GM23248 (cell line): ENCODE measurements at regions not wholly inside any gene's neighbourhood (a gene's known extent, or its start where the extent isn't known, plus 50 kb on each side); places are given as distances from the start of the nearest gene placed in this dataset.

Source experiments
- DNase-seq: peaks from one replicate; pipeline ENCODE4 v3.0.0-alpha.2; 2015
- H2AFZ ChIP-seq: fragments of 200-600 bp; sonication (generic); 2 replicates; pipeline ENCODE4 v1.6.1; 2016; ENCODE audit warnings: antibody characterized with exemption
- H3F3A ChIP-seq: fragments of 200-600 bp; sonication (generic); 2 replicates; pipeline ENCODE4 v1.6.1; 2016; ENCODE audit warnings: mild to moderate bottlenecking, antibody characterized with exemption, mixed run types; ENCODE audit not compliant: insufficient read depth
- H3K27ac ChIP-seq: fragments of 200-600 bp; sonication (generic); 2 replicates; pipeline ENCODE4 v1.5.1; 2016; ENCODE audit warnings: mild to moderate bottlenecking
- H3K27me3 ChIP-seq: fragments of 200-600 bp; sonication (generic); replicated peaks from 2 replicates; pipeline ENCODE4 v1.6.1; 2016; ENCODE audit warnings: mild to moderate bottlenecking; ENCODE audit not compliant: insufficient read depth
- H3K36me3 ChIP-seq: fragments of 200-600 bp; sonication (generic); 2 replicates; pipeline ENCODE4 v1.6.1; 2016; ENCODE audit warnings: low read depth, mild to moderate bottlenecking
- H3K4me1 ChIP-seq: fragments of 200-600 bp; sonication (generic); 2 replicates; pipeline ENCODE4 v1.6.1; 2016; ENCODE audit warnings: mild to moderate bottlenecking; ENCODE audit not compliant: insufficient read depth
- H3K4me2 ChIP-seq: fragments of 200-600 bp; sonication (generic); one replicate; pipeline ENCODE4 v1.6.1; 2016; ENCODE audit warnings: mild to moderate bottlenecking; ENCODE audit not compliant: unreplicated experiment
- H3K4me3 ChIP-seq: fragments of 200-600 bp; sonication (generic); 2 replicates; pipeline ENCODE4 v1.5.1; 2016; ENCODE audit warnings: mild to moderate bottlenecking
- H3K79me2 ChIP-seq: fragments of 200-600 bp; sonication (generic); 2 replicates; pipeline ENCODE4 v1.6.1; 2016; ENCODE audit warnings: mild to moderate bottlenecking; ENCODE audit not compliant: insufficient read depth
- H3K9ac ChIP-seq: fragments of 200-600 bp; sonication (generic); 2 replicates; pipeline ENCODE4 v1.6.1; 2016; ENCODE audit warnings: mild to moderate bottlenecking
- H3K9me2 ChIP-seq: fragments of 200-600 bp; sonication (generic); 2 replicates; pipeline ENCODE4 v1.6.1; 2016; ENCODE audit warnings: mixed run types, mild to moderate bottlenecking, moderate library complexity; ENCODE audit not compliant: insufficient read depth
- H3K9me3 ChIP-seq: fragments of 200-600 bp; sonication (generic); one replicate; pipeline ENCODE4 v1.6.1; 2017; ENCODE audit warnings: low read depth
- H4K20me1 ChIP-seq: fragments of 200-600 bp; sonication (generic); 2 replicates; pipeline ENCODE4 v1.6.0; 2016; ENCODE audit not compliant: insufficient read depth
- EZH2 ChIP-seq: fragments of 200-600 bp; sonication (generic); IDR thresholded peaks from 2 replicates; pipeline ENCODE4 v1.6.1; 2018; ENCODE audit warnings: antibody characterized with exemption, mild to moderate bottlenecking; ENCODE audit not compliant: insufficient read depth, poor library complexity, severe bottlenecking
- EZH2phosphoT487 ChIP-seq: fragments of 200-600 bp; sonication (generic); IDR thresholded peaks from 2 replicates; pipeline ENCODE4 v1.6.1; 2018; ENCODE audit warnings: antibody characterized with exemption, moderate library complexity, mild to moderate bottlenecking, low read depth; ENCODE audit not compliant: insufficient read depth
- WGBS, 2 experiments: methylation state at CpG; one replicate each; pipeline ENCODE4 v1.1.6; 2015 to 2017; ENCODE audit warnings: low lambda C conversion rate in 2 of 2, low coverage in 1 of 2; ENCODE audit errors: missing lambda C conversion rate in 2 of 2; 5-methylcytosine and 5-hydroxymethylcytosine counted together
- in situ Hi-C: fragments of 300-500 bp; cut with MboI; formaldehyde crosslinking; loops from 2 replicates; pipeline ENCODE4 v1.15.0; 2020

DNA sequence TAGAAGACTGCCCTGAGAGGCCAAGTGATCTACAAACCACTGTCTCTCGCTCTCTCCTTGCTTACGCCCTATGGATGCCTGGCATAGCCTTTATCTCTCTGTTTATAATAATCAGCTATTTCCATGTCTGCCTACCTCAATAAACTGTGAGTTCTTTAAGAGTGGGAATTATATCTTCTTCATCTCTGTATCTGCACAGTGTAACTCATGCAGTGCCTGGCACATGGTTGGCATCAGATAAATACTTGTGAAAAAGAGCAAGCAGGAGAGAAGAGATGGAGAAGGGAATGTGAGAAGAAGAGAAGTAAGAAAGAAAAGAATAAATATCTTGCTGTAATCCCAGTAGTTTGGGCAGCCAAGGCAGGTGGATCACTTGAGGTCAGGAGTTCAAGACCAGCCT is 94.6 kb upstream of the TNPO1 start:
- Histone ChIP-seq H3K9me3 (no peaks in the 10 kb centered on the region), H3K9ac (no peak overlapping the region), H3K79me2 (no peaks in the 10 kb centered on the region), H4K20me1 (no peaks in the 10 kb centered on the region), H3K27ac (no peak overlapping the region), H3F3A (no peaks in the 10 kb centered on the region), H3K4me3 (no peak overlapping the region), H3K4me2 (no peak overlapping the region), H2AFZ (no peak overlapping the region), H3K36me3 (no peaks in the 10 kb centered on the region), H3K9me2 (no peaks in the 10 kb centered on the region), H3K27me3 (peaks cover 6% of the 10 kb centered on the region), H3K4me1 (no peaks in the 10 kb centered on the region)
- DNase-seq: no peak
- in situ Hi-C loops: no loop called here
- 89 to 95% methylated on average over 2 of the region's 2 CpGs for WGBS, 2 experiments
- no peak for TF ChIP-seq EZH2
- no peak for TF ChIP-seq EZH2phosphoT487

DNA sequence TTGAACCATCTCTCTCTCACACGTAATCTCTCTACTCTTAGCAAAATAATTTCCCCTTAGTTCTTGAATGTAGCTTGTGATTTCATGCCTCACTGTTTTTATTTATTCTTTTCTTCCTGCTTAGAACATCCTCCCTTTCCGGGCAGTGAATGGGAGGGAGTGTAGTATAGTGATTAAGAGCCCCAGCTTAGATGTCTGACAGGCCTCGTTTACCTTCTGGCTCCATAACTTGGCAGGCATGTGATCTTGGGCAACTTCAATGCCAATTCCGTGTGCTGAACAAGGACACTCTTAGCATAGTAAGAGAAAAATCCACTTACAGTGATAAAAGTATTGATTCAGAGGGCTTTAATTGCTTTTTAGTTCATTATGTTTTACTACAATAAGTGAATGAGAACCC is 96.3 kb upstream of the TNPO1 start:
- in situ Hi-C loops: no loop called here
- no peak overlapping the region for H3K9ac ChIP-seq
- H3K36me3 ChIP-seq: no peaks in the 10 kb centered on the region
- no peak overlapping the region for H3K4me2 ChIP-seq
- H3K9me3 ChIP-seq: no peaks in the 10 kb centered on the region
- TF ChIP-seq EZH2phosphoT487: no peak
- TF ChIP-seq EZH2: no peak
- H4K20me1 ChIP-seq: no peaks in the 10 kb centered on the region
- H3K4me3 ChIP-seq: no peak overlapping the region
- no peaks in the 10 kb centered on the region for H3K9me2 ChIP-seq
- H3K27ac ChIP-seq: no peak overlapping the region
- peaks cover 6% of the 10 kb centered on the region for H3K27me3 ChIP-seq
- no peaks in the 10 kb centered on the region for H3F3A ChIP-seq
- no peaks in the 10 kb centered on the region for H3K79me2 ChIP-seq
- DNase-seq: no peak
- WGBS, 2 experiments: 56 to 60% methylated on average over 4 of the region's 4 CpGs
- no peak overlapping the region for H2AFZ ChIP-seq
- H3K4me1 ChIP-seq: no peaks in the 10 kb centered on the region

DNA sequence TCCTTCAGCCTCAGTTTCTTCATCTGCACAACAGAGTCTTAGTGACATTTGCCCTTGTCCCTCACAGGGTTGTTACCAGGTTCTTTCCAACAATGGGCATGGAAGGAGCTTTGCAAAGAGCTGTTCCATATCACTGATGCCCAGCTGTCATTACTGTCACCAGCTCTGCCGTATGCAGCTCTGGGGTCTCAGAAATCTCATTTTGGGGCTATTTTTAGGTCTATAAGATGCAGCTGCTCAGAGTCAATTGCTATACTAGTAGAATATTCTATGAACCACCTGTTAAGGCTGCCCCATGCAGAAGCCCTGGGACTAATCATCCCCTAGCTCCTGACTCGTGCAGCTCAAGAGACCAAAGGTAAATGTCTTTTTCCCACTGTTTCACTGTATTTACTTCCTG is 105.1 kb upstream of the TNPO1 start:
- no peaks in the 10 kb centered on the region for H3F3A ChIP-seq
- H2AFZ ChIP-seq: no peak overlapping the region
- no peaks in the 10 kb centered on the region for H3K9me3 ChIP-seq
- WGBS, 2 experiments: 63 to 79% methylated on average over 2 of the region's 2 CpGs
- peaks cover 19% of the 10 kb centered on the region for H3K27me3 ChIP-seq
- no peaks in the 10 kb centered on the region for H4K20me1 ChIP-seq
- H3K79me2 ChIP-seq: no peaks in the 10 kb centered on the region
- in situ Hi-C loops: no loop called here
- H3K4me2 ChIP-seq: no peak overlapping the region
- TF ChIP-seq EZH2: no peak
- TF ChIP-seq EZH2phosphoT487: no peak
- no peak overlapping the region for H3K27ac ChIP-seq
- no peak overlapping the region for H3K9ac ChIP-seq
- no peaks in the 10 kb centered on the region for H3K9me2 ChIP-seq
- H3K4me1 ChIP-seq: no peaks in the 10 kb centered on the region
- no peak for DNase-seq
- H3K36me3 ChIP-seq: no peaks in the 10 kb centered on the region
- no peak overlapping the region for H3K4me3 ChIP-seq

DNA sequence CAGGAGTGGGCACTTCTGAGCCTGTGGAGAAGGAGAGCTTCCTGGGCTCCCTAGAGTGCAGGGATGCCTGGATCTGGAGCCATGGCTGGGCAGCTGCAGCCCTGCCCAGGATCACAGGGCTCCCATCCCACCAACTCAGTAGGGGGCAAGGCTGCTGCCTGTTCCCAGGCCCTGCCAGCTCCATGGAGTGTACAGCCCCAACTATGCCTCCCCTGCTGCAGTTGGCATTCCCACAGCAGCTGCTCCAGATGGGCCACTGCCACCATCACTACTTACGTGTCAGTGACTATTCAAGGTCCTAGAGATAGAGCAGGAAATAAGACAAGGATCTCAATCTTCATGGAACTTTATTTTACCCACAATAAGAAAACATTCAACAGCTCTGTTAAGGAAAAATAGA is 107.1 kb upstream of the TNPO1 start:
- no peak overlapping the region for H3K27ac ChIP-seq
- in situ Hi-C loops: no loop called here
- no peaks in the 10 kb centered on the region for H3K79me2 ChIP-seq
- no peak overlapping the region for H3K4me2 ChIP-seq
- no peak overlapping the region for H3K4me3 ChIP-seq
- H3F3A ChIP-seq: no peaks in the 10 kb centered on the region
- no peaks in the 10 kb centered on the region for H3K9me2 ChIP-seq
- H3K9ac ChIP-seq: no peak overlapping the region
- peaks cover 19% of the 10 kb centered on the region for H3K27me3 ChIP-seq
- H3K4me1 ChIP-seq: no peaks in the 10 kb centered on the region
- no peak overlapping the region for H2AFZ ChIP-seq
- TF ChIP-seq EZH2: no peak
- TF ChIP-seq EZH2phosphoT487: no peak
- WGBS, 2 experiments: 38 to 48% methylated on average over 1 of the region's 1 CpG
- H3K36me3 ChIP-seq: no peaks in the 10 kb centered on the region
- DNase-seq: no peak
- H3K9me3 ChIP-seq: no peaks in the 10 kb centered on the region
- no peaks in the 10 kb centered on the region for H4K20me1 ChIP-seq

DNA sequence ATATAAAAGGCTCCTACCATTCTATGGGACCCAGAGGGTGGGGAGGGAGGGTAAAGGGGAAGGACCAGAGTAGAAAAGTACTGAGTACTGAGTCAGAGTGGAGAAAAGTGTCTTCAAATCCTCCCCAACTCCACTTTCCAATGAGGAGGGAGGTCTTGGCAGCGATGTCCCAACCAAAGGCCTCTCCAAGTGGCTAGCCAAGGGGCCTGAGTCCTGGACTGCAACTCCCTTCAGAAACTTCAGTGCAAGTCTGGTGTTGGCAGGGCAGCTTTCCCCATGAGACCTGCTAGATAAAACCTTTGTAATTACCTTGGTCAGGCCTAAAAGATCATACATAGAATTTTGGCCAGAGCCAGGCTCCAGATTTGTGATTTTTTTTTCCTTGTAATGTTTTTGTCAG is 111.3 kb upstream of the TNPO1 start:
- H3K79me2 ChIP-seq: no peaks in the 10 kb centered on the region
- H4K20me1 ChIP-seq: no peaks in the 10 kb centered on the region
- no peaks in the 10 kb centered on the region for H3K9me2 ChIP-seq
- H3K27ac ChIP-seq: no peak overlapping the region
- no peak overlapping the region for H2AFZ ChIP-seq
- TF ChIP-seq EZH2phosphoT487 (no peak), EZH2 (no peak)
- no peaks in the 10 kb centered on the region for H3K4me1 ChIP-seq
- H3F3A ChIP-seq: no peaks in the 10 kb centered on the region
- no peak for DNase-seq
- H3K4me3 ChIP-seq: no peak overlapping the region
- no peak overlapping the region for H3K4me2 ChIP-seq
- no peaks in the 10 kb centered on the region for H3K36me3 ChIP-seq
- H3K27me3 ChIP-seq: no peaks in the 10 kb centered on the region
- H3K9me3 ChIP-seq: no peaks in the 10 kb centered on the region
- in situ Hi-C loops: no loop called here
- H3K9ac ChIP-seq: no peak overlapping the region
- WGBS, 2 experiments: 72 to 93% methylated on average over 1 of the region's 1 CpG
